Right cardiac atrium (tissue), 5 donors: ENCODE measurements at regions not wholly inside any gene's neighbourhood (a gene's known extent, or its start where the extent isn't known, plus 50 kb on each side); places are given as distances from the start of the nearest gene placed in this dataset.
"Not testable (repeated sequence)": the region's sequence is repeated elsewhere in the genome, so short reads cannot be mapped to it uniquely, and the experiment has no call there.

Experiments used
- ATAC-seq, 2 donors: fragments of 200-7000 bp; cut with Tn5 transposase; one replicate each; pipeline versions ENCODE4 v1.8.0 to v1.9.1; 2020; ENCODE audit warnings: moderate library complexity in 2 of 2, mild to moderate bottlenecking in 1 of 2
- DNase-seq, 3 donors: peaks; one replicate each; pipeline ENCODE4 v3.0.0-alpha.2; 2020
- H3K27ac ChIP-seq: one replicate; pipeline ENCODE4 v1.5.1; 2013; ENCODE audit warnings: mild to moderate bottlenecking, low read length, control low read depth, moderate library complexity
- H3K27me3 ChIP-seq: one replicate; pipeline ENCODE4 v1.6.1; 2013; ENCODE audit not compliant: control insufficient read depth, insufficient read depth
- H3K4me1 ChIP-seq: one replicate; pipeline ENCODE4 v1.6.1; 2013; ENCODE audit warnings: low read length; ENCODE audit not compliant: control insufficient read depth, insufficient read depth
- H3K4me3 ChIP-seq: one replicate; pipeline ENCODE4 v1.5.1; 2013; ENCODE audit warnings: low read length, control low read depth
- H3K9me3 ChIP-seq: one replicate; pipeline ENCODE4 v1.6.1; 2013; ENCODE audit warnings: low read length; ENCODE audit not compliant: control insufficient read depth
- WGBS: extraction: QIAGEN DNeasy Blood & Tissue Kit; methylation state at CpG from one replicate; pipeline ENCODE4 v1.1.7; 2013; 5-methylcytosine and 5-hydroxymethylcytosine counted together
- intact Hi-C, 4 donors: fragments of 100-400 bp; cut with DNase I; formaldehyde crosslinking; loops; one replicate each; pipeline versions ENCODE4 v1.11.0 to v1.14.0; 2022 to 2023
- donor health status: healthy with polysubstance abuse.
- donor health status: DM: no; HTN: yes; CAD: no.
- donor health status: DM: no; HTN: no; CAD: no.
- donor health status: DM: no; HTN: yes; CAD: no; lungs with severe emphysema.
- donor health status: DM: yes; HTN: yes; CAD: no.

DNA sequence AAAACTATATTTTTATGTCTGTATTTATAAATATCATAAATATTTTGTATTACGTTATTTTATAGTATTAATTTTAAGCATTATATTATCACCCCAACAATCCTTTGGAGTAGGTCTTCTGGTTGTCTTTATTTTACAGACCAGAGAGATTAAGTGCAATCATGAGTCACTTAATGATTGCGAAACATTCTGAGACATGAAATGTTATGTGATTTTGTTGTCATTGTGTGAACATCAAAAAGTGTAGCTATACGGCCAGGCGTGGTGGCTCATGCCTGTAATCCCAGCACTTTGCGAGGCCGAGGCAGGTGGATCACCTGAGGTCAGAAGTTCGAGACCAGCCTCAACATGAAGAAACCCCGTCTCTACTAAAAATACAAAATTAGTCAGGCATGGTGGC, 178.8 kb upstream of the NR2F2 start:
- DNase-seq, H3K4me3 ChIP-seq, intact Hi-C loops, H3K4me1 ChIP-seq, H3K27me3 ChIP-seq, H3K27ac ChIP-seq, H3K9me3 ChIP-seq, ATAC-seq: not testable (repeated sequence)
- WGBS, result 94% methylated on average over 8 of the region's 8 CpGs

DNA sequence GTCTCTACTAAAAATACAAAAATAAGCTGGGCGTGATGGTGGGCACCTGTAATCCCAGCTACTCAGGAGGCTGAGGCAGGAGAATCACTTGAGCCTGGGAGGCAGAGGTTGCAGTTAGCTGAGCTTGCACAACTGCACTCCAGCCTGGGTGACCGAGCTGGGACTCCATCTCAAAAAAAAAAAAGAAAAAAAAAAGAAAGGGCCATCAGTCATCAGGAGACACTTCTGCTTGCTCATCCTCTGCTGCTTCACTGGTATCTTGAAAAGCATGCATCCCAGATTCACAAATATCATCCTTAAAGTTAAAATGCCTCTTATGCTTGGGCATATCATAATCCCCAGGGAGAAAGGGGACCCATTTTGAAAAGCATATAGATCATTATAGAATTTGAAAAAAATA, 176.6 kb upstream of the NR2F2 start:
- Histone ChIP-seq H3K4me1 (peaks cover 1% of the 10 kb centered on the region), H3K27ac (no peak overlapping the region), H3K4me3 (no peak overlapping the region), H3K9me3 (no peaks in the 10 kb centered on the region), H3K27me3 (no peaks in the 10 kb centered on the region)
- WGBS, result 96% methylated on average over 2 of the region's 2 CpGs
- no peak for DNase-seq
- ATAC-seq, result no peak
- intact Hi-C loops, result no loop called here

- Histone ChIP-seq H3K4me3 (no peak overlapping the region), H3K27ac (no peak overlapping the region), H3K27me3 (no peaks in the 10 kb centered on the region), H3K9me3 (no peaks in the 10 kb centered on the region), H3K4me1 (peaks cover 1% of the 10 kb centered on the region)
- ATAC-seq (peak; percentile 85 to 87), DNase-seq (no peak)
- 30% methylated on average over 5 of the region's 5 CpGs for WGBS
- intact Hi-C loops, result no loop called here
Observed at GRCh38 chr15:96158938-96159337, 171.6 kb upstream of the NR2F2 start.

DNA sequence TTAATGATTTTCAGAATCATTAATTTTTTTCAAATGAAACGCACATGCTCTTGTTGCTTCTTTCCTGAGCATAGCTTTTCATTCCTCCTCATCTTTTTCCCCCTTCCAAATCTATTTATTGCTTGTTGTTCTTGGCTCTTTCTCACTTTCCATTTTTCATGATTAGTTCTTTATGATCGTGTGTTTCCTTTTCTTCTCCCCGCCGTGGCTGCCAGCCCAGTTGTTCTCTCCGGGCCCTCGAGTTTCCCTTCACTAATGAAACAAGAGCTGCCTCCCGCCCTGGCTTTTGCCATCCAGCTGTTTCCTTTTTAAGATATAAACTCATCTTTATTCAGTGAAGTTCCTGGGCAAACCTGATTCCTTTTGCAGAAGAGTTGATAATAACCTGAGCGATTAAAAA, 170.2 kb upstream of the NR2F2 start:
- intact Hi-C loops, result loop anchor here in 1 of 4 donors (10.0 kb wide), 1 partner anchor 165 kb away; no protein-coding TSS in a partner anchor
- ATAC-seq (peak; percentile 49 to 76), DNase-seq (peak; percentile 59 to 87 (median 83))
- Histone ChIP-seq H3K27ac (no peak overlapping the region), H3K27me3 (no peaks in the 10 kb centered on the region), H3K4me3 (no peak overlapping the region), H3K9me3 (no peaks in the 10 kb centered on the region), H3K4me1 (peaks cover 1% of the 10 kb centered on the region)
- WGBS, result 25% methylated on average over 8 of the region's 8 CpGs

DNA sequence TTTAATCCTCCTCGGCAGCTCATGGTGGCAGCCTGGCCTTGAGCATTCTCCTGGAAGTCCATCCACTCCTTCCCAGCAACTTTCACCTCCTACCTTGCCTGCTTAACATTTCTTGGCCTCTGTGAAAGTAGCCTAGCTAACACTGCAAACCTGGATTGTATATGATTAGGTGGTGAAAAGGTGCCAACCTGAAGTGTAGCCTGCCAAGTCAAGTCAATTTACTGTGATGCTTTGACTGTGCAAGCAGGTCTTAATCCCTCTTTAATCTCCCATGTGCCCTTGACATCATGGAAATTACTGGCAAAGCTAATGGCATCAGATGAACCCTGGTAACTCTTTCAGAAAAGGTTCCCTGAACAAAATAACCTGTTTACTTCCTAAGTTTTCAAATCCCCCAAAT, 169.7 kb upstream of the NR2F2 start:
- Histone ChIP-seq H3K4me3 (no peak overlapping the region), H3K9me3 (no peaks in the 10 kb centered on the region), H3K27ac (no peak overlapping the region), H3K27me3 (no peaks in the 10 kb centered on the region), H3K4me1 (peaks cover 1% of the 10 kb centered on the region)
- 46% methylated on average over 1 of the region's 1 CpG for WGBS
- no peak for ATAC-seq
- intact Hi-C loops, result loop anchor here in 1 of 4 donors (10.0 kb wide), 1 partner anchor 164 kb away; no protein-coding TSS in a partner anchor
- DNase-seq, result no peak

DNA sequence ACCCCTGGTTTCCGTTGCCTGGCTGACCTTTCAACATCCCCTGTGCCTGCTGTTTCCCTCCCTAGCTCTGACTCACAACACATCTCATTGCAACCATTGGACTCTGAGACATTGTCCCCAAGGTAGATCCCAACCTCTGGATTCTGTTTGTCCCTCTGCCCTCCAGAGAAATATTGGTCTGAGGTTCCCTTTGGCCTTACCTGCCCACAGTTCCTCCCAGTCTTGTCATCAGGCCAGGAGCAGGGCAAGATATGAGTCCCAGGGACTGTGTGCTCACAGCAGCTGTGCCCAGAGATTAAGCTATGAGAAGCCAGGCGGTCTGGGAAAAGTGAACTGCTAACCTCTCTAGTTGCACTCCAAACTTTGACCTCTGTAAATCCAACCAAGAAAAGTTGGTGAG, 168.2 kb upstream of the NR2F2 start:
- Histone ChIP-seq H3K27me3 (no peaks in the 10 kb centered on the region), H3K27ac (no peak overlapping the region), H3K9me3 (no peaks in the 10 kb centered on the region), H3K4me3 (no peak overlapping the region), H3K4me1 (peaks cover 1% of the 10 kb centered on the region)
- ATAC-seq, result no peak
- DNase-seq, result no peak
- 77% methylated on average over 2 of the region's 2 CpGs for WGBS
- intact Hi-C loops, result loop anchor here in 1 of 4 donors (10.0 kb wide), 1 partner anchor 162 kb away; no protein-coding TSS in a partner anchor

DNA sequence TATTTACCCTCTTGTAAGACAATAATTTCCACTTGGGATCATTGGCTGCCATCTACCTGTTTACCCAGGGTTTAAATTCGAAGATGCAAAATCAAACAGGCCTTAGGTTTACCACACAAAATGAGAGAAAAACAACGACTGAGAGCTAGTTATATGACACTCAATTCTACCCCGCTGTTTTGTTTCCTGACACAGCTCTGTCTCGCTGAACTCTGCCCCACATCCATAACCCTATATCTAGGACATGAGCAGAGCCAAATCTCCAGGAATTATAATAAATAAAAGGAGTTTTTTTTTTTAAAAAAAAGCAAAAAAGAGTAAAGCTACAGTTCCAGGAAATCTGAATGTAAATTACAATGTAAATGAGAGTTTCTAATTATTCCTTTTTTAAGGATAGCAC, 165.4 kb upstream of the NR2F2 start:
- ATAC-seq (no peak), DNase-seq (no peak)
- 81% methylated on average over 4 of the region's 4 CpGs for WGBS
- no peak overlapping the region for H3K27ac ChIP-seq
- no peak overlapping the region for H3K4me3 ChIP-seq
- intact Hi-C loops, result loop anchor here in 1 of 4 donors (10.0 kb wide), 1 partner anchor 160 kb away; no protein-coding TSS in a partner anchor
- no peaks in the 10 kb centered on the region for H3K4me1 ChIP-seq
- no peaks in the 10 kb centered on the region for H3K27me3 ChIP-seq
- H3K9me3 ChIP-seq, result no peaks in the 10 kb centered on the region

DNA sequence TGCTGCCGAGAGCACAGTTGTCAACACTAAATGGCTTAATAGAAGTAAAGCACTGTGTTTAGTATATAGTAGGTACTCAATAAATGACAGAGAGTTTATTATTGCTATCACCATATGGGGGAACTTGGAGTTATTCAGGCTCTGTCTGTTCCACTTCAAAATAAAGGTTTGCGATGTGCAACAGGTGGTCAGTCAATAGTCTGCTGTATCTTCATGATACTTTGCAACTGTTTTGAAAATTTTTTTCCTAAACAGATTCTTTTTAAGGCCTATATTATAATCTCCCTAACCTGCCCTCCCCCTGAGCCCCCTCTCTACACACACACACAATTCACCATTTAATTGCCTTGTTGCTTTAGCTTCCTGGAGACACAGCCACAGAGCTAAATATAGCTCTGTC, 164.7 kb upstream of the NR2F2 start:
- no peak for ATAC-seq
- H3K27ac ChIP-seq, result no peak overlapping the region
- DNase-seq, result no peak
- WGBS, result 89% methylated on average over 2 of the region's 2 CpGs
- H3K27me3 ChIP-seq, result no peaks in the 10 kb centered on the region
- H3K9me3 ChIP-seq, result no peaks in the 10 kb centered on the region
- no peaks in the 10 kb centered on the region for H3K4me1 ChIP-seq
- intact Hi-C loops, result loop anchor here in 1 of 4 donors (10.0 kb wide), 1 partner anchor 159 kb away; no protein-coding TSS in a partner anchor
- no peak overlapping the region for H3K4me3 ChIP-seq

DNA sequence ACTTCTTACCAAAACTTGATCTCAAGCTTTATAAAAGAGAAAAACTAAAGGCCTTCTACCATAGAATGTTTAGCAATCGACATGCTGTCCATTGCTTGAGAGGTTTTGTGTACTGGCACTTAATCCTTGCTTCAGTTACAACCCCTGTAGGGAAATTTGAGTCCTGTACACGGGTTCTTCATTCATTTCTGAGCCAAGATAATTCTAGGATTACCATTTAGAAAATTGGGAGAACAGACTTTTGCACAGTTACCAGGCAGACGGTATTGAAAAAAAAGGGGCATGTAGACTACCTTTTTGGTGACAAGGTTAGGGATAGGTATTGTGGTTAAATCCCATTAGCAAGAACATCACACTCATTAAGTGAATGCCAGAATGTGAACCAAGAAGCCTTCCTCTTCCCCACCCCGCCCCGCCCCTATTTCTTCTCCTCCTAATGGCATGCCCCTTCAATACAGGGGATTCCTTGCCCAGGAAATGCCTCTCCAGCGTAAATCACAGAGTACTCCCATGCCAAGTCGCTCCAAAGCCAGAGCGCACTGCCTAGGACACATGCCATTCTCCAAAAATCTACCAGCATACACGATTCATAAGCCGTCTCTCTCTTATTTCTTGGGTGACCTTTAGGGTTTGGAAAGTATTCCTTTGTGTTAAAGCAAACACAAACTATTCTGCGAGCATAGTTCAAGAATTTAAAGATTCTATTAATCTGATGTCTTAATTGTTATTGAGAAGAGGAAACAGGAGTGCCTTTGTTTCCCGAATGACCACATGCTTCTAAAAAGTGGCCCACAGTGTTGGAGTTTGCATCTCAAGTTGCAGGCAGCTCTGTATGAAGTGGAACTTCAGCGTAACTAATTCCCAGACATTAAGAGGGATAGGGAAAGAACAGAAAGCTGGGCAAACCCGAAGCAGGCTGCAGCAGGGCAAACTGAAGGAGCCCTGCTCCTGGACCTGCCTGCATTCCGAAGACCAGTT, 164.0 kb upstream of the NR2F2 start:
- WGBS, result 68% methylated on average over 15 of the region's 15 CpGs
- DNase-seq, result no peak
- no peaks in the 10 kb centered on the region for H3K9me3 ChIP-seq
- peak in 1 of 2 donors; percentile 56 for ATAC-seq
- intact Hi-C loops, result loop anchor here in 1 of 4 donors (10.0 kb wide), 1 partner anchor 158 kb away; no protein-coding TSS in a partner anchor
- H3K4me3 ChIP-seq, result no peak overlapping the region
- H3K27me3 ChIP-seq, result no peaks in the 10 kb centered on the region
- H3K4me1 ChIP-seq, result no peaks in the 10 kb centered on the region
- no peak overlapping the region for H3K27ac ChIP-seq

GRCh38 chr15:96170616-96170978, 159.9 kb upstream of the NR2F2 start:
- H3K4me1 ChIP-seq, H3K27me3 ChIP-seq, H3K9me3 ChIP-seq, H3K27ac ChIP-seq, ATAC-seq, intact Hi-C loops, H3K4me3 ChIP-seq, DNase-seq: not testable (repeated sequence)
- WGBS, result 98% methylated on average over 2 of the region's 2 CpGs

GRCh38 chr15:96170979-96171739, 159.3 kb upstream of the NR2F2 start:
- no peak overlapping the region for H3K27ac ChIP-seq
- WGBS, result 74% methylated on average over 14 of the region's 14 CpGs
- ATAC-seq, result no peak

More at GRCh38 chr15:96170979-96171739, 159.3 kb upstream of the NR2F2 start:
- no peaks in the 10 kb centered on the region for H3K27me3 ChIP-seq
- no peak for DNase-seq
- no peaks in the 10 kb centered on the region for H3K9me3 ChIP-seq
- intact Hi-C loops, result no loop called here
- no peaks in the 10 kb centered on the region for H3K4me1 ChIP-seq
- no peak overlapping the region for H3K4me3 ChIP-seq
